GM04504 (cell line): ENCODE measurements at regions not wholly inside any gene's neighbourhood (a gene's known extent, or its start where the extent isn't known, plus 50 kb on each side); places are given as distances from the start of the nearest gene placed in this dataset.

Experiments
- DNase-seq: peaks from one replicate; pipeline ENCODE4 v3.0.0-alpha.2; 2012; ENCODE audit warnings: low read depth

GRCh38 chr1:62988867-62989266 is 204.9 kb downstream of the ATG4C start:
- no peak for DNase-seq

- no peak for DNase-seq
Observed at GRCh38 chr1:62989497-62989896, 205.6 kb downstream of the ATG4C start.

GRCh38 chr1:62991152-62991551 is 207.2 kb downstream of the ATG4C start:
- DNase-seq: no peak

GRCh38 chr1:62993844-62994243 is 209.9 kb downstream of the ATG4C start:
- no peak for DNase-seq

- no peak for DNase-seq
Observed at GRCh38 chr1:62995173-62995572, 211.2 kb downstream of the ATG4C start.

GRCh38 chr1:62997884-62998283 is 214.0 kb downstream of the ATG4C start:
- no peak for DNase-seq

- DNase-seq: no peak
Observed at GRCh38 chr1:62998845-62999649, 215.1 kb downstream of the ATG4C start.

GRCh38 chr1:63000508-63000907 is 216.6 kb downstream of the ATG4C start:
- no peak for DNase-seq

- DNase-seq: no peak
Observed at GRCh38 chr1:63004868-63005267, 220.9 kb downstream of the ATG4C start.

- no peak for DNase-seq
Observed at GRCh38 chr1:63005812-63006211, 221.9 kb downstream of the ATG4C start.

GRCh38 chr1:63009421-63009820 is 225.5 kb downstream of the ATG4C start:
- DNase-seq: no peak

GRCh38 chr1:63010913-63011660 is 227.2 kb downstream of the ATG4C start:
- no peak for DNase-seq

- DNase-seq: no peak
Observed at GRCh38 chr1:63012339-63012738, 228.4 kb downstream of the ATG4C start.

- DNase-seq: no peak
Observed at GRCh38 chr1:63014267-63014666, 230.3 kb downstream of the ATG4C start.

- DNase-seq: no peak
Observed at GRCh38 chr1:63022319-63022718, 238.4 kb downstream of the ATG4C start.

- no peak for DNase-seq
Observed at GRCh38 chr1:63023171-63023570, 239.2 kb downstream of the ATG4C start.

- DNase-seq: no peak
Observed at GRCh38 chr1:63023637-63024036, 239.7 kb downstream of the ATG4C start.

GRCh38 chr1:63024132-63024531 is 240.2 kb downstream of the ATG4C start:
- DNase-seq: no peak

GRCh38 chr1:63027176-63027575 is 243.2 kb downstream of the ATG4C start:
- DNase-seq: no peak

- no peak for DNase-seq
Observed at GRCh38 chr1:63032171-63032570, 248.2 kb downstream of the ATG4C start.

- no peak for DNase-seq
Observed at GRCh38 chr1:63033211-63033610, 249.3 kb downstream of the ATG4C start.

GRCh38 chr1:63034256-63034655 is 250.3 kb downstream of the ATG4C start:
- no peak for DNase-seq

- DNase-seq: no peak
Observed at GRCh38 chr1:63038586-63038985, 254.7 kb downstream of the ATG4C start.

GRCh38 chr1:63041660-63042059 is 257.7 kb downstream of the ATG4C start:
- no peak for DNase-seq
